ENCODE measurements at regions not wholly inside any gene's neighbourhood (a gene's known extent, or its start where the extent isn't known, plus 50 kb on each side); places are given as distances from the start of the nearest gene placed in this dataset.

DNA sequence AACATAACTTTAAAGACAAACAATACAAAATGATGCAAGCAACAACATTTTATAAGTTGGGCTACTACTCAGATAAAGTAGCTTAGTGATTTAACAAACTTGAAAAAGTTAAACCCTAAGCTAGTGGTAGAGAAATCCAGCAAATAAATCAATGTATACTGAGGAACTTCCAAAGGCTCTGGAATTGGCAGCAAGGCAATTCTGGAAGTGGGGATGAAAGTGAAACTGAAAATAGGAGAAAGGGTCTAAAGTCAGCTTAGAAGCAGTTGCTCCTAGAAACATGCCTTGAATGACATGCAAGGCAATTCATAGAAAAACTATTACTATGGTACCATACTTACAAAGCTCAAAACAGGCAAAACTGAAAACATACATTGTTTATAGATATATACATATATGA, 90.0 kb upstream of the CAMK1G start:
- TF ChIP-seq, protein P1, sequence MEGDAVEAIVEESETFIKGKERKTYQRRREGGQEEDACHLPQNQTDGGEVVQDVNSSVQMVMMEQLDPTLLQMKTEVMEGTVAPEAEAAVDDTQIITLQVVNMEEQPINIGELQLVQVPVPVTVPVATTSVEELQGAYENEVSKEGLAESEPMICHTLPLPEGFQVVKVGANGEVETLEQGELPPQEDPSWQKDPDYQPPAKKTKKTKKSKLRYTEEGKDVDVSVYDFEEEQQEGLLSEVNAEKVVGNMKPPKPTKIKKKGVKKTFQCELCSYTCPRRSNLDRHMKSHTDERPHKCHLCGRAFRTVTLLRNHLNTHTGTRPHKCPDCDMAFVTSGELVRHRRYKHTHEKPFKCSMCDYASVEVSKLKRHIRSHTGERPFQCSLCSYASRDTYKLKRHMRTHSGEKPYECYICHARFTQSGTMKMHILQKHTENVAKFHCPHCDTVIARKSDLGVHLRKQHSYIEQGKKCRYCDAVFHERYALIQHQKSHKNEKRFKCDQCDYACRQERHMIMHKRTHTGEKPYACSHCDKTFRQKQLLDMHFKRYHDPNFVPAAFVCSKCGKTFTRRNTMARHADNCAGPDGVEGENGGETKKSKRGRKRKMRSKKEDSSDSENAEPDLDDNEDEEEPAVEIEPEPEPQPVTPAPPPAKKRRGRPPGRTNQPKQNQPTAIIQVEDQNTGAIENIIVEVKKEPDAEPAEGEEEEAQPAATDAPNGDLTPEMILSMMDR (IDR thresholded peaks at IDR 0.05) = no peak
- TF ChIP-seq TCF7L2 (IDR thresholded peaks at IDR 0.05; ENCODE audit: low read depth, low read length) = no peak
